WTC11 (cell line): ENCODE measurements at regions not wholly inside any gene's neighbourhood (a gene's known extent, or its start where the extent isn't known, plus 50 kb on each side); places are given as distances from the start of the nearest gene placed in this dataset.

Experiments used
- ATAC-seq: fragments of 200-7000 bp; cut with Tn5 transposase; 2 replicates; pipeline ENCODE4 v1.10.0; 2021; ENCODE audit warnings: mild to moderate bottlenecking, moderate library complexity
- CTCF ChIA-PET: fragments of 300-600 bp; sonication (Branson Sonifier 250); formaldehyde crosslinking; loops from one replicate; lab custom pipeline; 2021; ENCODE audit warnings: antibody characterized with exemption; lab: Charles Lee
- POLR2A ChIA-PET: fragments of 350-600 bp; sonication (Branson Sonifier 250); formaldehyde crosslinking; loops from one replicate; lab custom pipeline; 2021; ENCODE audit warnings: antibody characterized with exemption; lab: Charles Lee
- DNase-seq: peaks from one replicate; pipeline ENCODE4 v3.0.0; 2021; ENCODE audit warnings: low spot score
- H3K27ac Mint-ChIP-seq: 2 replicates; pipeline ENCODE4 v1.8.0; 2021; ENCODE audit warnings: mixed read lengths
- H3K27me3 Mint-ChIP-seq: 2 replicates; pipeline ENCODE4 v1.8.0; 2021; ENCODE audit warnings: low read depth, mild to moderate bottlenecking, moderate library complexity, mixed read lengths
- H3K36me3 Mint-ChIP-seq: 2 replicates; pipeline ENCODE4 v1.8.0; 2021; ENCODE audit warnings: mixed read lengths
- H3K4me1 Mint-ChIP-seq: 2 replicates; pipeline ENCODE4 v1.8.0; 2022; ENCODE audit warnings: mixed read lengths
- H3K4me3 Mint-ChIP-seq: 2 replicates; pipeline ENCODE4 v1.8.0; 2021; ENCODE audit warnings: mild to moderate bottlenecking, moderate library complexity, mixed read lengths
- H3K9me3 Mint-ChIP-seq: 2 replicates; pipeline ENCODE4 v1.8.0; 2021; ENCODE audit warnings: mixed read lengths
- CREB1 ChIP-seq: sonication (generic); formaldehyde crosslinking; IDR thresholded peaks from 2 replicates; pipeline ENCODE4 v1.8.0; 2023; ENCODE audit warnings: mild to moderate bottlenecking, missing genetic modification reagents
- E2F1 ChIP-seq: sonication (generic); formaldehyde crosslinking; IDR thresholded peaks from 2 replicates; pipeline ENCODE4 v1.8.0; 2022; ENCODE audit warnings: mild to moderate bottlenecking, missing genetic modification reagents
- ETV6 ChIP-seq: sonication (generic); formaldehyde crosslinking; IDR thresholded peaks from 2 replicates; pipeline ENCODE4 v1.8.1; 2022; ENCODE audit warnings: mild to moderate bottlenecking, missing genetic modification reagents
- FOXK1 ChIP-seq: sonication (generic); formaldehyde crosslinking; IDR thresholded peaks from 2 replicates; pipeline ENCODE4 v1.8.0; 2022; ENCODE audit warnings: mild to moderate bottlenecking, moderate library complexity, missing genetic modification reagents
- HMGA2 ChIP-seq: fragments of 250-450 bp; sonication (Bioruptor Pico); IDR thresholded peaks from 2 replicates; pipeline ENCODE4 v1.4.0; 2021; ENCODE audit warnings: mild to moderate bottlenecking, moderate library complexity
- JAZF1 ChIP-seq: fragments of 250-450 bp; sonication (Bioruptor Pico); IDR thresholded peaks from 2 replicates; pipeline ENCODE4 v1.9.0; 2021; ENCODE audit warnings: moderate library complexity, mild to moderate bottlenecking, inconsistent platforms
- MAX ChIP-seq: sonication (generic); formaldehyde crosslinking; IDR thresholded peaks from 2 replicates; pipeline ENCODE4 v1.8.0; 2022; ENCODE audit warnings: mild to moderate bottlenecking, missing genetic modification reagents
- MYBL2 ChIP-seq: sonication (generic); formaldehyde crosslinking; IDR thresholded peaks from 2 replicates; pipeline ENCODE4 v1.8.1; 2023; ENCODE audit warnings: mild to moderate bottlenecking, moderate library complexity, missing genetic modification reagents
- NFATC4 ChIP-seq: fragments of 250-450 bp; sonication (Bioruptor Pico); IDR thresholded peaks from 2 replicates; pipeline ENCODE4 v1.9.0; 2021; ENCODE audit warnings: mild to moderate bottlenecking
- NR2C2 ChIP-seq: sonication (generic); formaldehyde crosslinking; IDR thresholded peaks from 2 replicates; pipeline ENCODE4 v1.8.0; 2022; ENCODE audit warnings: mild to moderate bottlenecking, missing genetic modification reagents
- OVOL2 ChIP-seq: fragments of 250-450 bp; sonication (Bioruptor Pico); IDR thresholded peaks from 2 replicates; pipeline ENCODE4 v1.9.0; 2021; ENCODE audit warnings: mild to moderate bottlenecking, borderline replicate concordance
- RORB ChIP-seq: fragments of 250-450 bp; sonication (Bioruptor Pico); IDR thresholded peaks from 2 replicates; pipeline ENCODE4 v1.9.0; 2021; ENCODE audit warnings: mild to moderate bottlenecking
- SOX15 ChIP-seq: fragments of 250-450 bp; sonication (Bioruptor Pico); IDR thresholded peaks from 2 replicates; pipeline ENCODE4 v1.9.0; 2021; ENCODE audit warnings: mild to moderate bottlenecking
- SP1 ChIP-seq: sonication (generic); formaldehyde crosslinking; conservative IDR thresholded peaks from 2 replicates; pipeline ENCODE4 v1.8.1; 2022; ENCODE audit warnings: missing genetic modification reagents
- TEAD1 ChIP-seq: sonication (generic); formaldehyde crosslinking; IDR thresholded peaks from 2 replicates; pipeline ENCODE4 v1.8.0; 2022; ENCODE audit warnings: mild to moderate bottlenecking, missing genetic modification reagents
- ZNF121 ChIP-seq: sonication (generic); formaldehyde crosslinking; IDR thresholded peaks from 2 replicates; pipeline ENCODE4 v1.8.0; 2023; ENCODE audit warnings: missing genetic modification reagents
- ZNF138 ChIP-seq: sonication (generic); formaldehyde crosslinking; conservative IDR thresholded peaks from 2 replicates; pipeline ENCODE4 v1.8.1; 2022; ENCODE audit warnings: mild to moderate bottlenecking, moderate library complexity, missing genetic modification reagents
- ZNF263 ChIP-seq: sonication (generic); formaldehyde crosslinking; IDR thresholded peaks from 2 replicates; pipeline ENCODE4 v1.8.1; 2022; ENCODE audit warnings: low read depth, mild to moderate bottlenecking, moderate library complexity, missing genetic modification reagents
- ZNF317 ChIP-seq: sonication (generic); formaldehyde crosslinking; IDR thresholded peaks from 2 replicates; pipeline ENCODE4 v1.8.1; 2023; ENCODE audit warnings: low read depth, mild to moderate bottlenecking, moderate library complexity, missing genetic modification reagents, borderline replicate concordance
- TF ChIP-seq, protein P1 (sequence below): sonication (generic); formaldehyde crosslinking; IDR thresholded peaks from 2 replicates; pipeline ENCODE4 v1.8.0; 2022; ENCODE audit warnings: mild to moderate bottlenecking, missing genetic modification reagents
- TF ChIP-seq, protein P2 (sequence below): sonication (generic); formaldehyde crosslinking; IDR thresholded peaks from 2 replicates; pipeline ENCODE4 v1.8.1; 2022; ENCODE audit warnings: mild to moderate bottlenecking, moderate library complexity, missing genetic modification reagents
- TF ChIP-seq, protein P3 (sequence below): sonication (generic); formaldehyde crosslinking; IDR thresholded peaks from 2 replicates; pipeline ENCODE4 v1.8.1; 2023; ENCODE audit warnings: mild to moderate bottlenecking, missing genetic modification reagents
- TF ChIP-seq, protein P4 (sequence below): fragments of 250-450 bp; sonication (Bioruptor Pico); IDR thresholded peaks from 2 replicates; pipeline ENCODE4 v2.1.2; 2022; ENCODE audit warnings: mild to moderate bottlenecking, moderate library complexity
- TF ChIP-seq, protein P5 (sequence below): fragments of 250-450 bp; sonication (Bioruptor Pico); IDR thresholded peaks from 2 replicates; pipeline ENCODE4 v1.8.0; 2021; ENCODE audit warnings: mild to moderate bottlenecking

GRCh38 chr6:47133230-47134000 lies 91.3 kb upstream of the ADGRF1 start (continued):
- TF ChIP-seq MAX (CRISPR knock-in tag) (no peak), FOXK1 (no peak), E2F1 (CRISPR knock-in tag) (no peak), NFATC4 (no peak), OVOL2 (CRISPR knock-in tag) (no peak)
- TF ChIP-seq, protein P1, sequence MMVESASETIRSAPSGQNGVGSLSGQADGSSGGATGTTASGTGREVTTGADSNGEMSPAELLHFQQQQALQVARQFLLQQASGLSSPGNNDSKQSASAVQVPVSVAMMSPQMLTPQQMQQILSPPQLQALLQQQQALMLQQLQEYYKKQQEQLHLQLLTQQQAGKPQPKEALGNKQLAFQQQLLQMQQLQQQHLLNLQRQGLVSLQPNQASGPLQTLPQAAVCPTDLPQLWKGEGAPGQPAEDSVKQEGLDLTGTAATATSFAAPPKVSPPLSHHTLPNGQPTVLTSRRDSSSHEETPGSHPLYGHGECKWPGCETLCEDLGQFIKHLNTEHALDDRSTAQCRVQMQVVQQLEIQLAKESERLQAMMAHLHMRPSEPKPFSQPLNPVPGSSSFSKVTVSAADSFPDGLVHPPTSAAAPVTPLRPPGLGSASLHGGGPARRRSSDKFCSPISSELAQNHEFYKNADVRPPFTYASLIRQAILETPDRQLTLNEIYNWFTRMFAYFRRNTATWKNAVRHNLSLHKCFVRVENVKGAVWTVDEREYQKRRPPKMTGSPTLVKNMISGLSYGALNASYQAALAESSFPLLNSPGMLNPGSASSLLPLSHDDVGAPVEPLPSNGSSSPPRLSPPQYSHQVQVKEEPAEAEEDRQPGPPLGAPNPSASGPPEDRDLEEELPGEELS (CRISPR knock-in tag): no peak
- TF ChIP-seq, all 79 proteins: peak for 0

DNA sequence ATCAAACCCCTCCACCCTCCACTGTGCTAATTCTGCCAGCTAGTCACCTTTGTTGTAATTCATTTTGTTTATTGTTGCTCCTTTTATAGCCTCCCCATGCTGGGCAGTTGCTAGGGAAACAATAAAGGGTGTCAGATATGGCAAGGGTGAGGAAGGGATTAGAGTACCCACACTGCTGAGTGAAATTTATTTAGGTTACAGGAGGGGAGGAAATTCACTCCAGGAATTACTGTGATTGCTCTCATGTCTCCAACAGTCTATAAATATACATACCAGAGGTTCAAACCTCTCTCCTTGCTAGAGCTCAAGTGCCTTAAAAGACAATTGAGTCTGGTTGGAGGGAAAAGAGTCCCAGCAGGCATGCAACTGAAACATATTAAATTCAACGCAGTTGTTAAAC lies 90.6 kb upstream of the ADGRF1 start:
- no peak; the same call in 1 of the 2 replicates for ATAC-seq
- TF ChIP-seq, protein P2, sequence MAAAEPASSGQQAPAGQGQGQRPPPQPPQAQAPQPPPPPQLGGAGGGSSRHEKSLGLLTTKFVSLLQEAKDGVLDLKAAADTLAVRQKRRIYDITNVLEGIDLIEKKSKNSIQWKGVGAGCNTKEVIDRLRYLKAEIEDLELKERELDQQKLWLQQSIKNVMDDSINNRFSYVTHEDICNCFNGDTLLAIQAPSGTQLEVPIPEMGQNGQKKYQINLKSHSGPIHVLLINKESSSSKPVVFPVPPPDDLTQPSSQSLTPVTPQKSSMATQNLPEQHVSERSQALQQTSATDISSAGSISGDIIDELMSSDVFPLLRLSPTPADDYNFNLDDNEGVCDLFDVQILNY (CRISPR knock-in tag): no peak
- no peak for TF ChIP-seq ZNF121

DNA sequence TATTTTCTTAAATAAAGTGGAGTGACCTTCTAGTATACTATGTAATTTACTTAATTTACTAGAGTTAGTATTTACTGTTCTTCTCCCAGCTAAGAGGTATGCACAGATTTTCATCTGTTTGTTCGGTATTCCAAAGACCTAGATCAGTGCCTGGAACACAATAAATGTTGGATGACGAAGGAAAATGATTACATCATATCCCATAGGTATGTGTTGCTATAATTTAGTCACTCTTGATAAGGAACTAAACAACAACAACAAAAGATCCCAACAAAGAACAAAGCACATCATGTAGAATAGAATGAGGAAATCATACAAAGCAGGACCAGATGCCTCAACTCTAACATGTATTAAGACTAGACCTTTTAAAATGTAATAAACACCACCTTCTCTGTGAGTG lies 89.6 kb upstream of the ADGRF1 start:
- DNase-seq: no peak
- CTCF ChIA-PET: no interaction called here
- H3K4me1 Mint-ChIP-seq: peaks cover 37% of the 10 kb centered on the region
- H3K4me3 Mint-ChIP-seq: no peak overlapping the region
- no peaks in the 10 kb centered on the region for H3K9me3 Mint-ChIP-seq
- no peaks in the 10 kb centered on the region for H3K36me3 Mint-ChIP-seq
- no peak overlapping the region for H3K27ac Mint-ChIP-seq
- no peaks in the 10 kb centered on the region; the same call in 1 of the 2 replicates for H3K27me3 Mint-ChIP-seq
- ATAC-seq: no peak
- POLR2A ChIA-PET: no interaction called here
- TF ChIP-seq ZNF263 (CRISPR knock-in tag) (no peak), MYBL2 (CRISPR knock-in tag) (no peak), HMGA2 (CRISPR knock-in tag) (no peak), ZNF138 (no peak), MAX (CRISPR knock-in tag) (no peak), CREB1 (CRISPR knock-in tag) (no peak), ZNF317 (no peak), RORB (CRISPR knock-in tag) (no peak), ETV6 (CRISPR knock-in tag) (no peak), NR2C2 (no peak), SOX15 (no peak), TEAD1 (CRISPR knock-in tag) (no peak), JAZF1 (CRISPR knock-in tag) (no peak), SP1 (no peak)
- TF ChIP-seq, protein P3, sequence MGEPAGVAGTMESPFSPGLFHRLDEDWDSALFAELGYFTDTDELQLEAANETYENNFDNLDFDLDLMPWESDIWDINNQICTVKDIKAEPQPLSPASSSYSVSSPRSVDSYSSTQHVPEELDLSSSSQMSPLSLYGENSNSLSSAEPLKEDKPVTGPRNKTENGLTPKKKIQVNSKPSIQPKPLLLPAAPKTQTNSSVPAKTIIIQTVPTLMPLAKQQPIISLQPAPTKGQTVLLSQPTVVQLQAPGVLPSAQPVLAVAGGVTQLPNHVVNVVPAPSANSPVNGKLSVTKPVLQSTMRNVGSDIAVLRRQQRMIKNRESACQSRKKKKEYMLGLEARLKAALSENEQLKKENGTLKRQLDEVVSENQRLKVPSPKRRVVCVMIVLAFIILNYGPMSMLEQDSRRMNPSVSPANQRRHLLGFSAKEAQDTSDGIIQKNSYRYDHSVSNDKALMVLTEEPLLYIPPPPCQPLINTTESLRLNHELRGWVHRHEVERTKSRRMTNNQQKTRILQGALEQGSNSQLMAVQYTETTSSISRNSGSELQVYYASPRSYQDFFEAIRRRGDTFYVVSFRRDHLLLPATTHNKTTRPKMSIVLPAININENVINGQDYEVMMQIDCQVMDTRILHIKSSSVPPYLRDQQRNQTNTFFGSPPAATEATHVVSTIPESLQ: no peak
- TF ChIP-seq, protein P4, sequence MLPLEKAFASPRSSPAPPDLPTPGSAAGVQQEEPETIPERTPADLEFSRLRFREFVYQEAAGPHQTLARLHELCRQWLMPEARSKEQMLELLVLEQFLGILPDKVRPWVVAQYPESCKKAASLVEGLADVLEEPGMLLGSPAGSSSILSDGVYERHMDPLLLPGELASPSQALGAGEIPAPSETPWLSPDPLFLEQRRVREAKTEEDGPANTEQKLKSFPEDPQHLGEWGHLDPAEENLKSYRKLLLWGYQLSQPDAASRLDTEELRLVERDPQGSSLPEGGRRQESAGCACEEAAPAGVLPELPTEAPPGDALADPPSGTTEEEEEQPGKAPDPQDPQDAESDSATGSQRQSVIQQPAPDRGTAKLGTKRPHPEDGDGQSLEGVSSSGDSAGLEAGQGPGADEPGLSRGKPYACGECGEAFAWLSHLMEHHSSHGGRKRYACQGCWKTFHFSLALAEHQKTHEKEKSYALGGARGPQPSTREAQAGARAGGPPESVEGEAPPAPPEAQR (CRISPR knock-in tag): no peak
- TF ChIP-seq, protein P5, sequence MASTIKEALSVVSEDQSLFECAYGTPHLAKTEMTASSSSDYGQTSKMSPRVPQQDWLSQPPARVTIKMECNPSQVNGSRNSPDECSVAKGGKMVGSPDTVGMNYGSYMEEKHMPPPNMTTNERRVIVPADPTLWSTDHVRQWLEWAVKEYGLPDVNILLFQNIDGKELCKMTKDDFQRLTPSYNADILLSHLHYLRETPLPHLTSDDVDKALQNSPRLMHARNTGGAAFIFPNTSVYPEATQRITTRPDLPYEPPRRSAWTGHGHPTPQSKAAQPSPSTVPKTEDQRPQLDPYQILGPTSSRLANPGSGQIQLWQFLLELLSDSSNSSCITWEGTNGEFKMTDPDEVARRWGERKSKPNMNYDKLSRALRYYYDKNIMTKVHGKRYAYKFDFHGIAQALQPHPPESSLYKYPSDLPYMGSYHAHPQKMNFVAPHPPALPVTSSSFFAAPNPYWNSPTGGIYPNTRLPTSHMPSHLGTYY (CRISPR knock-in tag): no peak

More for the DNA sequence above, 90.6 kb upstream of the ADGRF1 start:
- no peak overlapping the region for H3K4me3 Mint-ChIP-seq
- POLR2A ChIA-PET: no interaction called here
- no peaks in the 10 kb centered on the region; the same call in 1 of the 2 replicates for H3K27me3 Mint-ChIP-seq
- no peak overlapping the region for H3K27ac Mint-ChIP-seq
- no peaks in the 10 kb centered on the region for H3K36me3 Mint-ChIP-seq
- no peaks in the 10 kb centered on the region for H3K9me3 Mint-ChIP-seq
- no peak for DNase-seq
- CTCF ChIA-PET: no interaction called here
- H3K4me1 Mint-ChIP-seq: peaks cover 40% of the 10 kb centered on the region
